ENCODE measurements at regions not wholly inside any gene's neighbourhood (a gene's known extent, or its start where the extent isn't known, plus 50 kb on each side); places are given as distances from the start of the nearest gene placed in this dataset.

GRCh38 chr12:32036477-32037263 lies 70.0 kb upstream of the BICD1 start:
- Histone ChIP-seq H4K8ac (ENCODE audit: low read depth, low read length) (no peak overlapping the region), H2BK120ac (ENCODE audit: low read depth, low read length) (no peak overlapping the region), H2BK5ac (ENCODE audit: low read length) (peak overlapping the region; percentile 69), H3K4me3 (ENCODE audit: low read length) (no peak overlapping the region), H3K9ac (ENCODE audit: low read length) (no peak overlapping the region), H3K79me1 (ENCODE audit: low read length) (no peaks in the 10 kb centered on the region), H3K27me3 (ENCODE audit: insufficient read depth, low read length, poor library complexity) (no peaks in the 10 kb centered on the region), H3K4me1 (ENCODE audit: control insufficient read depth, low read depth, low read length) (peaks cover 10% of the 10 kb centered on the region), H2AK5ac (ENCODE audit: low read length) (peak overlapping the region; percentile 59), H3K23ac (ENCODE audit: low read length) (no peak overlapping the region), H3K27ac (ENCODE audit: low read depth, low read length) (no peak overlapping the region), H3K4ac (ENCODE audit: low read depth, low read length) (peak overlapping the region; percentile 50), H4K5ac (ENCODE audit: low read length) (no peak overlapping the region), H3K18ac (ENCODE audit: low read length) (peak overlapping the region; percentile 76), H3K79me2 (ENCODE audit: control insufficient read depth, insufficient read depth, low read length) (no peaks in the 10 kb centered on the region), H3K4me2 (ENCODE audit: low read length) (no peak overlapping the region), H3K56ac (ENCODE audit: low read length) (no peak overlapping the region), H3K36me3 (ENCODE audit: control insufficient read depth, insufficient read depth, low read length) (no peaks in the 10 kb centered on the region), H2BK15ac (replicated peaks; ENCODE audit: low read depth) (no peak overlapping the region)
- DNase-seq: no peak
- WGBS (ENCODE audit: extremely low coverage, insufficient coverage, low lambda C conversion rate): no CpG with 5 or more reads among the region's 11 CpGs

- peak overlapping the region; percentile 11 for H3K56ac ChIP-seq (ENCODE audit: low read length)
- WGBS (ENCODE audit: extremely low coverage, insufficient coverage, low lambda C conversion rate): no CpG with 5 or more reads among the region's 9 CpGs
- no peak overlapping the region for H3K9ac ChIP-seq (ENCODE audit: low read length)
- no peaks in the 10 kb centered on the region for H3K27me3 ChIP-seq (ENCODE audit: insufficient read depth, low read length, poor library complexity)
- no peak overlapping the region for H4K8ac ChIP-seq (ENCODE audit: low read depth, low read length)
- H3K79me2 ChIP-seq (ENCODE audit: control insufficient read depth, insufficient read depth, low read length): no peaks in the 10 kb centered on the region
- DNase-seq: peak; percentile 79
- H4K5ac ChIP-seq (ENCODE audit: low read length): no peak overlapping the region
- H3K27ac ChIP-seq (ENCODE audit: low read depth, low read length): peak overlapping the region; percentile 55
- peak overlapping the region; percentile 18 for H3K4ac ChIP-seq (ENCODE audit: low read depth, low read length)
- H3K79me1 ChIP-seq (ENCODE audit: low read length): no peaks in the 10 kb centered on the region
- no peaks in the 10 kb centered on the region for H3K36me3 ChIP-seq (ENCODE audit: control insufficient read depth, insufficient read depth, low read length)
- H2BK5ac ChIP-seq (ENCODE audit: low read length): peak overlapping the region; percentile 36
- no peak overlapping the region for H3K23ac ChIP-seq (ENCODE audit: low read length)
- H2AK5ac ChIP-seq (ENCODE audit: low read length): peak overlapping the region; percentile 80
- H3K4me1 ChIP-seq (ENCODE audit: control insufficient read depth, low read depth, low read length): peaks cover 6% of the 10 kb centered on the region
- H3K18ac ChIP-seq (ENCODE audit: low read length): peak overlapping the region; percentile 89
- no peak overlapping the region for H3K4me2 ChIP-seq (ENCODE audit: low read length)
- H2BK15ac ChIP-seq (replicated peaks; ENCODE audit: low read depth): no peak overlapping the region
- peak overlapping the region; percentile 17 for H2BK120ac ChIP-seq (ENCODE audit: low read depth, low read length)
- H3K4me3 ChIP-seq (ENCODE audit: low read length): no peak overlapping the region
These were observed 67.3 kb upstream of the BICD1 start for GRCh38 chr12:32039347-32039746.

DNA sequence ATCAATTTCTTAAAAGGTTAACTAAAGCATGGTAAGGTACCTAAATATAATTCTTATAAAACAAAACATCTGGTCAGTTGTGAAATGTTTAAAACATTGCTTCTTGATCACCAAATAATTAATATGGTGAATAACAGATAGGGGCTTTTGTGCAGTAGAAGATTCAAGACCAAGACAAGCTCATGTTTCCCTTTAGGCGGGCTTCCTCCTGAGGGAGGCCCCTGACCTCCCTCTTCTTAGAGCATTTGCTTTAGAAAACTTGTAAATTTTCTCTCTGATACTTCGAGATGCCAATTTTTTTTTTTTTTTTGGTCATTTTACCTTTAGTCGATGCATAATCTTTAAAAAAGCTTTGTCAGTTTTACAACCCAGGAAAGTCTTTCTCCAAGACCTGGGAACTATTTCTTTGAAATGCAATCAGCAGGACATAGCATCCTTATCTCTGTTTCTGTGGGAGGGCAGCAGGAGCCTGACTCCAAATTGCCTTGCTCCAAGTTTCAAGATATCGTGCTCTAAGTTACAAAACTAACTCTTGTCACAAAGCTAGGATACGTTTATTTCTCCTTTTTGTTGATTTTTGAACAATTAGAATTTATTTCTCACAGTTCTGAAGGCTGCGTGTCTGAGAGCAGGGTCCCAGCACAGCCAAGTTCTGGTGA lies 66.6 kb upstream of the BICD1 start:
- no peak overlapping the region for H3K4ac ChIP-seq (ENCODE audit: low read depth, low read length)
- peak overlapping the region; percentile 80 for H3K56ac ChIP-seq (ENCODE audit: low read length)
- H3K4me2 ChIP-seq (ENCODE audit: low read length): no peak overlapping the region
- WGBS (ENCODE audit: extremely low coverage, insufficient coverage, low lambda C conversion rate): no CpG with 5 or more reads among the region's 6 CpGs
- peak overlapping the region; percentile 82 for H2BK120ac ChIP-seq (ENCODE audit: low read depth, low read length)
- H3K79me1 ChIP-seq (ENCODE audit: low read length): no peaks in the 10 kb centered on the region
- H3K23ac ChIP-seq (ENCODE audit: low read length): no peak overlapping the region
- peak overlapping the region; percentile 88 for H3K27ac ChIP-seq (ENCODE audit: low read depth, low read length)
- H3K9ac ChIP-seq (ENCODE audit: low read length): peak overlapping the region; percentile 18
- no peaks in the 10 kb centered on the region for H3K36me3 ChIP-seq (ENCODE audit: control insufficient read depth, insufficient read depth, low read length)
- peak overlapping the region; percentile 89 for H3K18ac ChIP-seq (ENCODE audit: low read length)
- H3K27me3 ChIP-seq (ENCODE audit: insufficient read depth, low read length, poor library complexity): no peaks in the 10 kb centered on the region
- H4K5ac ChIP-seq (ENCODE audit: low read length): no peak overlapping the region
- no peak overlapping the region for H2AK5ac ChIP-seq (ENCODE audit: low read length)
- no peak overlapping the region for H2BK15ac ChIP-seq (replicated peaks; ENCODE audit: low read depth)
- H4K8ac ChIP-seq (ENCODE audit: low read depth, low read length): no peak overlapping the region
- peak overlapping the region; percentile 98 for H2BK5ac ChIP-seq (ENCODE audit: low read length)
- H3K4me3 ChIP-seq (ENCODE audit: low read length): no peak overlapping the region
- peak; percentile 89 for DNase-seq
- H3K4me1 ChIP-seq (ENCODE audit: control insufficient read depth, low read depth, low read length): peaks cover 6% of the 10 kb centered on the region
- no peaks in the 10 kb centered on the region for H3K79me2 ChIP-seq (ENCODE audit: control insufficient read depth, insufficient read depth, low read length)

- H3K36me3 ChIP-seq (ENCODE audit: control insufficient read depth, insufficient read depth, low read length): no peaks in the 10 kb centered on the region
- no peak overlapping the region for H2BK15ac ChIP-seq (replicated peaks; ENCODE audit: low read depth)
- H3K27ac ChIP-seq (ENCODE audit: low read depth, low read length): no peak overlapping the region
- H2BK120ac ChIP-seq (ENCODE audit: low read depth, low read length): no peak overlapping the region
- no peaks in the 10 kb centered on the region for H3K79me2 ChIP-seq (ENCODE audit: control insufficient read depth, insufficient read depth, low read length)
- no peak overlapping the region for H2AK5ac ChIP-seq (ENCODE audit: low read length)
- no peak overlapping the region for H3K4ac ChIP-seq (ENCODE audit: low read depth, low read length)
- no peak overlapping the region for H3K4me2 ChIP-seq (ENCODE audit: low read length)
- H3K79me1 ChIP-seq (ENCODE audit: low read length): no peaks in the 10 kb centered on the region
- WGBS (ENCODE audit: extremely low coverage, insufficient coverage, low lambda C conversion rate): no CpG with 5 or more reads among the region's 9 CpGs
- H3K23ac ChIP-seq (ENCODE audit: low read length): no peak overlapping the region
- no peak overlapping the region for H3K56ac ChIP-seq (ENCODE audit: low read length)
- H3K9ac ChIP-seq (ENCODE audit: low read length): no peak overlapping the region
- peak overlapping the region; percentile 11 for H3K4me3 ChIP-seq (ENCODE audit: low read length)
- H4K8ac ChIP-seq (ENCODE audit: low read depth, low read length): no peak overlapping the region
- H3K27me3 ChIP-seq (ENCODE audit: insufficient read depth, low read length, poor library complexity): no peaks in the 10 kb centered on the region
- peaks cover 2% of the 10 kb centered on the region for H3K4me1 ChIP-seq (ENCODE audit: control insufficient read depth, low read depth, low read length)
- no peak overlapping the region for H2BK5ac ChIP-seq (ENCODE audit: low read length)
- no peak overlapping the region for H3K18ac ChIP-seq (ENCODE audit: low read length)
- H4K5ac ChIP-seq (ENCODE audit: low read length): no peak overlapping the region
- DNase-seq: peak; percentile 48
These were observed 62.6 kb upstream of the BICD1 start for GRCh38 chr12:32043928-32044549.

DNA sequence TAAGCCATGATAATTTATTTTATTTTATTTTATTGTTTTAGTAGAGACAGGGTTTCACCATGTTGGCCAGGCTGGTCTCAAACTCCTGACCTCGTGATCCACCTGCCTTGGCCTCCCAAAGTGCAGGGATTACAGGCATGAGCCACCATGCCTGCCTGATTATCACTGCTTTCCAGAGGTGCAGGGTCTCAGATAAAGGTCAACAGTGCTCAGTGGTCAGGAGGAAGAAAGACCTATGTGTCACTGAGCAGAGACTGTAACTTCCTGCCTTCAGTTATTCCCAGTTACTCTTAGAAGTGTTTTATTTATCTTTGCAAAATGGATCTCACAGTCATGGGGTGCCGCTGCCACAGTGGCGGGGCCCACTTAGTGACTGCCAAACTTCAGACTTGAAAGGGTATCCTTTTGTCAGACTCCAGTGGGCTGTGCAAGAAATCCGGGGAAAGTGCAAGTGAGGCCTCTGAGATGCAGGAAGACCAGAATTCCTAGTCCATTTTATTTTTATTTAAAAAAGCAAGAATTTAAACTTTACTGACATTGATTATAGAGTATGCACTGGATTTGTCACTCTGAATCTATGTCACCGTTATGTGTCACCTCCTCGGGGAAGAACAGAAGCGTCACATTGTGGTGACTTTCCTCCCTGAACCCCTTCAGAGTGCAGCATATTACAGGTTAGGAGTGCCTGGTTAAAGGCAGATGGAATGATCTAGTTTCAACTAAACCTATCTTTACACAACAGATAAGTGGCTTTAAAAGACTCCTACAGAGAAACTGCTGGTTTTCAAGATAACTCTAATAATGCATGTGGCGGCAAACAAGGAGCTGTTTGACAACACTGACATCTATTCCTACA lies 59.1 kb upstream of the BICD1 start:
- Histone ChIP-seq H2BK15ac (replicated peaks; ENCODE audit: low read depth) (no peak overlapping the region), H4K5ac (ENCODE audit: low read length) (no peak overlapping the region), H4K8ac (ENCODE audit: low read depth, low read length) (no peak overlapping the region), H3K27me3 (ENCODE audit: insufficient read depth, low read length, poor library complexity) (no peaks in the 10 kb centered on the region), H3K79me2 (ENCODE audit: control insufficient read depth, insufficient read depth, low read length) (no peaks in the 10 kb centered on the region), H2BK120ac (ENCODE audit: low read depth, low read length) (no peak overlapping the region), H3K56ac (ENCODE audit: low read length) (no peak overlapping the region), H3K18ac (ENCODE audit: low read length) (peak overlapping the region; percentile 77), H3K4ac (ENCODE audit: low read depth, low read length) (no peak overlapping the region), H3K4me2 (ENCODE audit: low read length) (no peak overlapping the region), H2AK5ac (ENCODE audit: low read length) (no peak overlapping the region), H3K79me1 (ENCODE audit: low read length) (no peaks in the 10 kb centered on the region), H3K4me3 (ENCODE audit: low read length) (no peak overlapping the region), H3K9ac (ENCODE audit: low read length) (no peak overlapping the region), H3K23ac (ENCODE audit: low read length) (no peak overlapping the region), H2BK5ac (ENCODE audit: low read length) (no peak overlapping the region), H3K4me1 (ENCODE audit: control insufficient read depth, low read depth, low read length) (no peaks in the 10 kb centered on the region), H3K27ac (ENCODE audit: low read depth, low read length) (peak overlapping the region; percentile 75), H3K36me3 (ENCODE audit: control insufficient read depth, insufficient read depth, low read length) (no peaks in the 10 kb centered on the region)
- DNase-seq: peak; percentile 79
- no CpG with 5 or more reads among the region's 8 CpGs for WGBS (ENCODE audit: extremely low coverage, insufficient coverage, low lambda C conversion rate)
